ENCODE measurements at regions not wholly inside any gene's neighbourhood (a gene's known extent, or its start where the extent isn't known, plus 50 kb on each side); places are given as distances from the start of the nearest gene placed in this dataset.

DNA sequence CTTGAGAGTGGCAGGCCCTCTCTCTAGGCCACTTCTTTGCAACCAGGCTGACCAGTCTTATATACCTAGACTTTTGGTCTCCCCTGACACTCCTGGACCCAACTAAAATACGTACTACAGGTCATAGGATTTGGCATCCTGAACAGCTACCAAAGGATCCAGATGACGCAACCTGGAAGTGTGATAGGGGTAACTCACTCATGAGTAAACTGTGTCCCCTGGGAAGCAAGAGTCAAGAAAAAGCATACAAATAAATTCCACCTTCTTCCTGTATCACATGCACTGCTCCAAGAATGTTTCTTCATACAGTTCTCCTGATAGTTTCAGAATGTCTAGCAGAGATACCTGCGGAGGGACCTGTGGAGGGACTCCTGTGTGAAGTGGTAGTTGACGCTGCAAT, 172.3 kb downstream of the MDFIC start:
- WGBS (ENCODE audit: extremely low coverage, insufficient coverage, low lambda C conversion rate) = no CpG with 5 or more reads among the region's 4 CpGs
- Histone ChIP-seq H3K9ac (ENCODE audit: low read length) (no peak overlapping the region), H2AK5ac (ENCODE audit: low read length) (no peak overlapping the region), H3K4me3 (ENCODE audit: low read length) (no peak overlapping the region), H3K23ac (ENCODE audit: low read length) (no peak overlapping the region), H3K79me2 (ENCODE audit: control insufficient read depth, insufficient read depth, low read length) (no peaks in the 10 kb centered on the region), H2BK5ac (ENCODE audit: low read length) (no peak overlapping the region), H3K27ac (ENCODE audit: low read depth, low read length) (no peak overlapping the region), H2BK15ac (replicated peaks; ENCODE audit: low read depth) (no peak overlapping the region), H4K8ac (ENCODE audit: low read depth, low read length) (no peak overlapping the region), H3K4me1 (ENCODE audit: control insufficient read depth, low read depth, low read length) (no peaks in the 10 kb centered on the region), H3K56ac (ENCODE audit: low read length) (no peak overlapping the region), H3K4me2 (ENCODE audit: low read length) (no peak overlapping the region), H3K36me3 (ENCODE audit: control insufficient read depth, insufficient read depth, low read length) (no peaks in the 10 kb centered on the region), H3K79me1 (ENCODE audit: low read length) (no peaks in the 10 kb centered on the region), H3K27me3 (ENCODE audit: insufficient read depth, low read length, poor library complexity) (no peaks in the 10 kb centered on the region), H4K5ac (ENCODE audit: low read length) (no peak overlapping the region), H2BK120ac (ENCODE audit: low read depth, low read length) (no peak overlapping the region), H3K4ac (ENCODE audit: low read depth, low read length) (no peak overlapping the region), H3K18ac (ENCODE audit: low read length) (no peak overlapping the region)
- DNase-seq = no peak

DNA sequence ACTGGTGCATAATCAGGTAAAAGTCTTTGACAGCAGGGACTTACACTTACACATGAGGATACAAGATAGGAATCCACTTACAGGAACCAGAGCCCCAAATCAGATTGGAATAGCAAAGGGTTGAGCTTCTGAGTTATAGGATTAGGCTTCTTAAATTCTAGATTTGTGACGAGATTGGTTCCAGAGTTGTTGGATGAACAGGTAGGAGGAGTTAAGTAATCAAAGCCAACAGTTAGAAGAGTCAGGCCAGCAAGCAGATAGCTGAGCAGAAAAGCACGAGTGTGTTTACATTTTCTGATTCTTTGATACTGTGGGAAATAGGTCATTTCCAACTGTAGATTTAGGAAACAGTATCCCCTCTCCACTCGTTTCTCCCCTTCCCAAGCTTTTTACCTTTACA, 167.0 kb downstream of the MDFIC start:
- H2AK5ac ChIP-seq (ENCODE audit: low read length) = no peak overlapping the region
- H3K4me3 ChIP-seq (ENCODE audit: low read length) = no peak overlapping the region
- H2BK15ac ChIP-seq (replicated peaks; ENCODE audit: low read depth) = peak overlapping the region; percentile 12
- H3K79me2 ChIP-seq (ENCODE audit: control insufficient read depth, insufficient read depth, low read length) = no peaks in the 10 kb centered on the region
- H4K5ac ChIP-seq (ENCODE audit: low read length) = no peak overlapping the region
- H3K56ac ChIP-seq (ENCODE audit: low read length) = no peak overlapping the region
- no peak overlapping the region for H2BK5ac ChIP-seq (ENCODE audit: low read length)
- H3K4ac ChIP-seq (ENCODE audit: low read depth, low read length) = no peak overlapping the region
- H3K79me1 ChIP-seq (ENCODE audit: low read length) = no peaks in the 10 kb centered on the region
- peaks cover 2% of the 10 kb centered on the region for H3K4me1 ChIP-seq (ENCODE audit: control insufficient read depth, low read depth, low read length)
- DNase-seq = peak; percentile 86
- H3K27ac ChIP-seq (ENCODE audit: low read depth, low read length) = no peak overlapping the region
- H3K27me3 ChIP-seq (ENCODE audit: insufficient read depth, low read length, poor library complexity) = no peaks in the 10 kb centered on the region
- no peak overlapping the region for H4K8ac ChIP-seq (ENCODE audit: low read depth, low read length)
- no peak overlapping the region for H3K9ac ChIP-seq (ENCODE audit: low read length)
- H3K18ac ChIP-seq (ENCODE audit: low read length) = no peak overlapping the region
- no peak overlapping the region for H2BK120ac ChIP-seq (ENCODE audit: low read depth, low read length)
- H3K23ac ChIP-seq (ENCODE audit: low read length) = no peak overlapping the region
- no peak overlapping the region for H3K4me2 ChIP-seq (ENCODE audit: low read length)
- no peaks in the 10 kb centered on the region for H3K36me3 ChIP-seq (ENCODE audit: control insufficient read depth, insufficient read depth, low read length)
- WGBS (ENCODE audit: extremely low coverage, insufficient coverage, low lambda C conversion rate) = no CpG with 5 or more reads among the region's 3 CpGs

DNA sequence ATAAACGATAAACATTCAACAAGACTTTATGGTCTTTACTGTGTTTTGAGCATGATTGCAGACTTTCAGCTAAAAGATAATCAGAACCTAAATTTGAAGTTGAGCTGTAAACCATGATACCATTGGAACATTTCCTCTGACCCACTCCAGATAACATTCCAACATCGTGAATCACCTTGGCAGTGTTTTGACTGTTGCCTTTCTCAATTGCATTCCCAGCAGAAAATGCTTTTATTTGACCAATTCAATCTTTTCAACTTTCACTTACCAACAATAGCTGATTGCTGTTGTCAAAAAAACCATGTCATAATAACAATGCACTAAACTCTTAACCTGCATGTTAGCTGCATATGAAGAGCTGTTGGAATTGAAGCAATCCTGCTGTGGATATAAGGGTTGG, 165.5 kb downstream of the MDFIC start:
- H3K56ac ChIP-seq (ENCODE audit: low read length) = no peak overlapping the region
- H3K27ac ChIP-seq (ENCODE audit: low read depth, low read length) = no peak overlapping the region
- H3K23ac ChIP-seq (ENCODE audit: low read length) = no peak overlapping the region
- H2AK5ac ChIP-seq (ENCODE audit: low read length) = no peak overlapping the region
- no peaks in the 10 kb centered on the region for H3K79me1 ChIP-seq (ENCODE audit: low read length)
- WGBS (ENCODE audit: extremely low coverage, insufficient coverage, low lambda C conversion rate) = no CpG with 5 or more reads among the region's 2 CpGs
- no peak overlapping the region for H3K9ac ChIP-seq (ENCODE audit: low read length)
- no peak overlapping the region for H3K18ac ChIP-seq (ENCODE audit: low read length)
- no peaks in the 10 kb centered on the region for H3K27me3 ChIP-seq (ENCODE audit: insufficient read depth, low read length, poor library complexity)
- no peak overlapping the region for H2BK5ac ChIP-seq (ENCODE audit: low read length)
- no peak overlapping the region for H3K4me2 ChIP-seq (ENCODE audit: low read length)
- no peaks in the 10 kb centered on the region for H3K36me3 ChIP-seq (ENCODE audit: control insufficient read depth, insufficient read depth, low read length)
- no peak overlapping the region for H2BK120ac ChIP-seq (ENCODE audit: low read depth, low read length)
- H4K5ac ChIP-seq (ENCODE audit: low read length) = no peak overlapping the region
- no peak overlapping the region for H2BK15ac ChIP-seq (replicated peaks; ENCODE audit: low read depth)
- peaks cover 2% of the 10 kb centered on the region for H3K4me1 ChIP-seq (ENCODE audit: control insufficient read depth, low read depth, low read length)
- H3K4ac ChIP-seq (ENCODE audit: low read depth, low read length) = no peak overlapping the region
- peak; percentile 89 for DNase-seq
- H4K8ac ChIP-seq (ENCODE audit: low read depth, low read length) = no peak overlapping the region
- H3K4me3 ChIP-seq (ENCODE audit: low read length) = no peak overlapping the region
- no peaks in the 10 kb centered on the region for H3K79me2 ChIP-seq (ENCODE audit: control insufficient read depth, insufficient read depth, low read length)

DNA sequence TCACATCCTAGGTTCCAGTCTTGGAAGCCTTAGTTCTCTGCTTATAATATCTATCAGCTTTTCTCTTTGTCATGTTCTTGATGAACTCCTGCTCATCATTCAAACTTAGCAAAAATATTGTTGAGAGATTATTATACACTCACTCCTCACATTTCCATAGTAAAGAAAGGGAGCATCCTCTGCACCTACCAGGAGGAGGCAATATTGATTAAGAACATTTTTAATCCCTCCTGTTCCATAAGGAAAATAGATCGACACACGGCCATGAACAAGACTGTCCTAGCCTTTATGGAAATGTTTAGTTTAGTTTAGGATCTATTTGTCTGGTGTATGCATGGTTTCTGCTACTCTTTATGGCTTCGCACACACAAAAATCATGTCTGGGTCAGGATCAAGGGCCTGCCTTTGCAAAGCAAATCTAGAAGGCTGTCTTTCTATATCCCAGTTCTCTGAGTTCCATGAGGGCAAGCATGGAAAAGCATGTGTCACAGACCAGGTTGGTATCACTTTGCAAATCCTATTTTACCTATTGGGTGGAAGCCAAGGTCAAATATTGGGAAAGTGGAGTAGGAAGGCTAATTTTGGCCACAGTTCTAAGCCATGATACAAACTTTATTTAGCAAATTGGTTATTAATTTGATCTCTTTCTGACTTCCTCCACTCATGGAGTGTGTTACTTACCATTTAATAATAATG, 164.4 kb downstream of the MDFIC start:
- no peak overlapping the region for H3K27ac ChIP-seq (ENCODE audit: low read depth, low read length)
- no peaks in the 10 kb centered on the region for H3K36me3 ChIP-seq (ENCODE audit: control insufficient read depth, insufficient read depth, low read length)
- no peak overlapping the region for H2BK5ac ChIP-seq (ENCODE audit: low read length)
- no CpG with 5 or more reads among the region's 3 CpGs for WGBS (ENCODE audit: extremely low coverage, insufficient coverage, low lambda C conversion rate)
- no peaks in the 10 kb centered on the region for H3K27me3 ChIP-seq (ENCODE audit: insufficient read depth, low read length, poor library complexity)
- H3K4ac ChIP-seq (ENCODE audit: low read depth, low read length) = no peak overlapping the region
- H3K4me2 ChIP-seq (ENCODE audit: low read length) = no peak overlapping the region
- no peak overlapping the region for H3K4me3 ChIP-seq (ENCODE audit: low read length)
- no peaks in the 10 kb centered on the region for H3K79me2 ChIP-seq (ENCODE audit: control insufficient read depth, insufficient read depth, low read length)
- no peak overlapping the region for H4K8ac ChIP-seq (ENCODE audit: low read depth, low read length)
- H3K23ac ChIP-seq (ENCODE audit: low read length) = no peak overlapping the region
- no peak overlapping the region for H3K56ac ChIP-seq (ENCODE audit: low read length)
- no peaks in the 10 kb centered on the region for H3K79me1 ChIP-seq (ENCODE audit: low read length)
- DNase-seq = no peak
- no peak overlapping the region for H4K5ac ChIP-seq (ENCODE audit: low read length)
- H2BK15ac ChIP-seq (replicated peaks; ENCODE audit: low read depth) = no peak overlapping the region
- H2AK5ac ChIP-seq (ENCODE audit: low read length) = peak overlapping the region; percentile 16
- peaks cover 2% of the 10 kb centered on the region for H3K4me1 ChIP-seq (ENCODE audit: control insufficient read depth, low read depth, low read length)
- no peak overlapping the region for H3K9ac ChIP-seq (ENCODE audit: low read length)
- H2BK120ac ChIP-seq (ENCODE audit: low read depth, low read length) = no peak overlapping the region
- no peak overlapping the region for H3K18ac ChIP-seq (ENCODE audit: low read length)

DNA sequence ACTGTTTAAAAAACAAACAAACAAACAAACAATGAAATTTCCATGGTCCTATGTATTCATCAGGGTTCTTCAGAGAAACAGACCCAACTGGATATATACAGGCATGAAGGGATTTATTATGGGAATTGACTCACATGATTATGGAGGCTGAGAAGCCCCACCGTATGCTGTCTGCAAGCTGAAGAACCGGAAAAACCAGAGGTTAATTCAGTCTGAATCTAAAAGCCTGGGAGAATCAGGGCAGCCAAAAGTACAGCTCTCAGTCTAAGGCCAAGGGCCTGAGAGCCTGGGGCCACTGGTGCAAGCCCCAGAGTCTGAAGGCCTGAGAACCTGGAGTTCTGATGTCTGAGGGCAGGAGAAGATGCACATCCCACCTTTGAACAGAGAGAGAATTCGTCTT, 163.5 kb downstream of the MDFIC start:
- no peak for DNase-seq
- no peak overlapping the region for H3K9ac ChIP-seq (ENCODE audit: low read length)
- no peaks in the 10 kb centered on the region for H3K79me1 ChIP-seq (ENCODE audit: low read length)
- no peak overlapping the region for H2AK5ac ChIP-seq (ENCODE audit: low read length)
- H3K23ac ChIP-seq (ENCODE audit: low read length) = no peak overlapping the region
- no peak overlapping the region for H3K56ac ChIP-seq (ENCODE audit: low read length)
- WGBS (ENCODE audit: extremely low coverage, insufficient coverage, low lambda C conversion rate) = no CpG with 5 or more reads among the region's 3 CpGs
- no peak overlapping the region for H4K8ac ChIP-seq (ENCODE audit: low read depth, low read length)
- H3K4me3 ChIP-seq (ENCODE audit: low read length) = no peak overlapping the region
- H2BK5ac ChIP-seq (ENCODE audit: low read length) = no peak overlapping the region
- no peak overlapping the region for H3K4ac ChIP-seq (ENCODE audit: low read depth, low read length)
- no peak overlapping the region for H2BK15ac ChIP-seq (replicated peaks; ENCODE audit: low read depth)
- no peak overlapping the region for H3K4me2 ChIP-seq (ENCODE audit: low read length)
- no peak overlapping the region for H3K27ac ChIP-seq (ENCODE audit: low read depth, low read length)
- no peak overlapping the region for H3K18ac ChIP-seq (ENCODE audit: low read length)
- no peak overlapping the region for H2BK120ac ChIP-seq (ENCODE audit: low read depth, low read length)
- H4K5ac ChIP-seq (ENCODE audit: low read length) = no peak overlapping the region
- H3K36me3 ChIP-seq (ENCODE audit: control insufficient read depth, insufficient read depth, low read length) = no peaks in the 10 kb centered on the region
- no peaks in the 10 kb centered on the region for H3K27me3 ChIP-seq (ENCODE audit: insufficient read depth, low read length, poor library complexity)
- no peaks in the 10 kb centered on the region for H3K79me2 ChIP-seq (ENCODE audit: control insufficient read depth, insufficient read depth, low read length)
- peaks cover 2% of the 10 kb centered on the region for H3K4me1 ChIP-seq (ENCODE audit: control insufficient read depth, low read depth, low read length)

DNA sequence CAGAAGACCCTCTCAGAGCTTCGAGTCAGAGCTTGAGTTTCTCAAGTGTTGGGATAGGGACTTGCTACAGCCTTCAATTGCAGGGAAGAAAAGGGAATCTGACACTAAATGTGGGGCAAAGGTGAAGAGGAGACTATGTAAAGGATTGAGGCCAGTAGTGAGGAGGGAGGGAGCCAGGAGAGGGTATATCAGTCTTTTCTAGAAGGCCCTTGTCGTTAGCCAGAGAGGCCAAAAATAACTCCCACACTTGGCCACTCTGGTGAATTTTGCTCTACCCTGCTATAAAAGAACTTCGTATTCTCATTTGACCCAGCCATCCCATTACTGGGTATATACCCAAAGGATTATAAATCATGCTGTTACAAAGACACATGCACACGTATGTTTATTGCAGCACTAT, 162.0 kb downstream of the MDFIC start:
- H3K56ac ChIP-seq (ENCODE audit: low read length) = no peak overlapping the region
- no peak for DNase-seq
- WGBS (ENCODE audit: extremely low coverage, insufficient coverage, low lambda C conversion rate) = no CpG with 5 or more reads among the region's 4 CpGs
- no peak overlapping the region for H3K9ac ChIP-seq (ENCODE audit: low read length)
- no peak overlapping the region for H3K18ac ChIP-seq (ENCODE audit: low read length)
- no peak overlapping the region for H3K4ac ChIP-seq (ENCODE audit: low read depth, low read length)
- H3K27ac ChIP-seq (ENCODE audit: low read depth, low read length) = no peak overlapping the region
- no peaks in the 10 kb centered on the region for H3K79me2 ChIP-seq (ENCODE audit: control insufficient read depth, insufficient read depth, low read length)
- H3K23ac ChIP-seq (ENCODE audit: low read length) = no peak overlapping the region
- no peak overlapping the region for H2AK5ac ChIP-seq (ENCODE audit: low read length)
- H3K4me2 ChIP-seq (ENCODE audit: low read length) = no peak overlapping the region
- no peak overlapping the region for H2BK15ac ChIP-seq (replicated peaks; ENCODE audit: low read depth)
- H4K8ac ChIP-seq (ENCODE audit: low read depth, low read length) = no peak overlapping the region
- H2BK120ac ChIP-seq (ENCODE audit: low read depth, low read length) = no peak overlapping the region
- H2BK5ac ChIP-seq (ENCODE audit: low read length) = no peak overlapping the region
- no peak overlapping the region for H3K4me3 ChIP-seq (ENCODE audit: low read length)
- H3K36me3 ChIP-seq (ENCODE audit: control insufficient read depth, insufficient read depth, low read length) = no peaks in the 10 kb centered on the region
- no peak overlapping the region for H4K5ac ChIP-seq (ENCODE audit: low read length)
- no peaks in the 10 kb centered on the region for H3K79me1 ChIP-seq (ENCODE audit: low read length)
- H3K4me1 ChIP-seq (ENCODE audit: control insufficient read depth, low read depth, low read length) = peaks cover 2% of the 10 kb centered on the region
- H3K27me3 ChIP-seq (ENCODE audit: insufficient read depth, low read length, poor library complexity) = no peaks in the 10 kb centered on the region

All from mesendoderm (in vitro differentiated cells).